Choroid plexus epithelial cell (primary cell): ENCODE measurements at regions not wholly inside any gene's neighbourhood (a gene's known extent, or its start where the extent isn't known, plus 50 kb on each side); places are given as distances from the start of the nearest gene placed in this dataset.

Experiments
- DNase-seq: peaks from one replicate; pipeline ENCODE4 v3.0.0-alpha.2; 2010; ENCODE audit warnings: low read depth
- H3K4me3 ChIP-seq: 2 replicates; pipeline ENCODE4 v1.5.1; 2011; ENCODE audit warnings: low read depth, mild to moderate bottlenecking, control low read depth, low read length, moderate library complexity
- TF ChIP-seq, protein P1 (sequence below): conservative IDR thresholded peaks from 2 replicates; pipeline ENCODE4 v1.5.1; 2011; ENCODE audit warnings: low read depth, mild to moderate bottlenecking, control low read depth, inconsistent platforms, low read length, moderate library complexity

GRCh38 chr4:126526335-126526734 is 1106.4 kb upstream of the INTU start:
- peak; percentile 43 for DNase-seq
- no peak overlapping the region for H3K4me3 ChIP-seq
- TF ChIP-seq, protein P1, sequence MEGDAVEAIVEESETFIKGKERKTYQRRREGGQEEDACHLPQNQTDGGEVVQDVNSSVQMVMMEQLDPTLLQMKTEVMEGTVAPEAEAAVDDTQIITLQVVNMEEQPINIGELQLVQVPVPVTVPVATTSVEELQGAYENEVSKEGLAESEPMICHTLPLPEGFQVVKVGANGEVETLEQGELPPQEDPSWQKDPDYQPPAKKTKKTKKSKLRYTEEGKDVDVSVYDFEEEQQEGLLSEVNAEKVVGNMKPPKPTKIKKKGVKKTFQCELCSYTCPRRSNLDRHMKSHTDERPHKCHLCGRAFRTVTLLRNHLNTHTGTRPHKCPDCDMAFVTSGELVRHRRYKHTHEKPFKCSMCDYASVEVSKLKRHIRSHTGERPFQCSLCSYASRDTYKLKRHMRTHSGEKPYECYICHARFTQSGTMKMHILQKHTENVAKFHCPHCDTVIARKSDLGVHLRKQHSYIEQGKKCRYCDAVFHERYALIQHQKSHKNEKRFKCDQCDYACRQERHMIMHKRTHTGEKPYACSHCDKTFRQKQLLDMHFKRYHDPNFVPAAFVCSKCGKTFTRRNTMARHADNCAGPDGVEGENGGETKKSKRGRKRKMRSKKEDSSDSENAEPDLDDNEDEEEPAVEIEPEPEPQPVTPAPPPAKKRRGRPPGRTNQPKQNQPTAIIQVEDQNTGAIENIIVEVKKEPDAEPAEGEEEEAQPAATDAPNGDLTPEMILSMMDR = no peak

- TF ChIP-seq, protein P1 = no peak
- DNase-seq = no peak
- H3K4me3 ChIP-seq = no peak overlapping the region
Observed at GRCh38 chr4:126529997-126530396, 1102.8 kb upstream of the INTU start.

DNA sequence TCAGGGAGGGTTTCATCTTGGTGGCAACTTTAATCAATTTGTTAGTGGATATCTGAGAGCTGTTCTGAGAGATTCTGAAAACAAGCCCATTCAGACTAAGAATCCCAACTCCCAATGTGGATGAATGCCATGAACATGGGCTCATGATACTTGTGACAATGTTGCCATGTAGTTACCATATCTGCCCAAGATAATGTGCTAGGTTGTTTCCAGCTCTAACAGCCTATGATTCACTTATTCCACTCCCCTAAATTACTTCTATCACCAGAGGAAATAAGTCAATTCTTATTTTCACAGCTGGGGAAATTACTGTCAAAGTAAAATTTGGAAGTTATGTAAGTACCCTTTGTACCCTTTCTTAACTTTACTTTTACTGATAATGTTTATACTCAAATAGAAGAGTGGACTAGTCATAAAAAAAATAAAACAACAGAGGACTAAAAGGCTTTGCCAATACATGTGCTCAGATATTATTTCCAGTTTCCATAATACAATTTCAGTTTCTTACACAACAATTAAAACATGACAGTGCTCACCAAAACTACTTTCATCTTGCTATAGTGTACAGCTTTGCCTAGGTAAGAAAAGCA is 1101.7 kb upstream of the INTU start:
- TF ChIP-seq, protein P1 = no peak
- DNase-seq = peak; percentile 9
- H3K4me3 ChIP-seq = no peak overlapping the region

- DNase-seq = no peak
- no peak overlapping the region for H3K4me3 ChIP-seq
- TF ChIP-seq, protein P1 = no peak
Observed at GRCh38 chr4:126532527-126532926, 1100.2 kb upstream of the INTU start.

- TF ChIP-seq, protein P1 = no peak
- no peak overlapping the region for H3K4me3 ChIP-seq
- peak; percentile 18 for DNase-seq
Observed at GRCh38 chr4:126533146-126533805, 1099.5 kb upstream of the INTU start.

- H3K4me3 ChIP-seq = no peak overlapping the region
- TF ChIP-seq, protein P1 = no peak
- no peak for DNase-seq
Observed at GRCh38 chr4:126539771-126540170, 1093.0 kb upstream of the INTU start.

DNA sequence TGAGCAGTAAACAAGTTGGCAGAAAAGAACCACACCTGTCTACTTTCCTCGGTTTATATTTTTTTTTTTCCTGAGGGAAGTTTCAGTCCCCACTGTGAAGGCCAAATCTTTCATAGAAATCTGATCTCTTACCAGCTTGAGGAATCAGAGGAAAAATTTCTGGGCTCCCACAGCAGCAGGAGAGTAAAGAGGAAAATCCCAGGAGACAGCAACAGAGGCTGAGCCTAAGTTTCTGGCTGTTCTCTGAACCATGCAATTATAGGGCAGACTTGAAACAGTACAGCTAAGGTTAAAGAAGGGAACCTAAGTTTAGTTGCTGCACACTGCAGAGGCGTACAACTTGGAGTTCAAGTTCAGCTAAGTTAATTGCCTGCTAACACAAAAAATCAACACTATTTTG is 1090.9 kb upstream of the INTU start:
- no peak for DNase-seq
- H3K4me3 ChIP-seq = no peak overlapping the region
- TF ChIP-seq, protein P1 = no peak
